ENCODE measurements at regions not wholly inside any gene's neighbourhood (a gene's known extent, or its start where the extent isn't known, plus 50 kb on each side); places are given as distances from the start of the nearest gene placed in this dataset.

- Histone ChIP-seq H2AFZ (ENCODE audit: low read length) (0 out of 2 replicates have a peak overlapping the region, but pooled peaks have one; percentile 49), H3K79me2 (ENCODE audit: control insufficient read depth in 1 of 2, insufficient read depth in 2 of 2, low read length in 2 of 2) (no peaks in the 10 kb centered on the region), H4K20me1 (replicated peaks in 1 of 2; ENCODE audit: control insufficient read depth in 1 of 2, insufficient read depth in 2 of 2, low read length in 2 of 2) (no peaks in the 10 kb centered on the region), H3K27ac (ENCODE audit: low read depth, low read length) (no peak overlapping the region), H3K4me2 (ENCODE audit: insufficient read depth in 1 of 2, low read depth in 2 of 2, low read length in 2 of 2) (no peak overlapping the region), H2BK12ac (ENCODE audit: low read depth, low read length) (no peak overlapping the region), H3K36me3 (ENCODE audit: control insufficient read depth in 2 of 4, insufficient read depth in 4 of 4, low read length in 3 of 4) (no peaks in the 10 kb centered on the region), H2BK5ac (ENCODE audit: low read depth, low read length) (no peak overlapping the region), H4K5ac (ENCODE audit: insufficient read length, low read depth, low read length) (no peak overlapping the region), H2BK15ac (ENCODE audit: low read length) (no peak overlapping the region), H2AK5ac (ENCODE audit: low read depth, low read length) (no peak overlapping the region), H3K9me3 (ENCODE audit: insufficient read depth in 2 of 2, low read depth in 1 of 2, low read length in 1 of 2) (no peaks in the 10 kb centered on the region), H3K4ac (replicated peaks; ENCODE audit: insufficient read length, low read depth, low read length) (no peak overlapping the region), H4K91ac (replicated peaks; ENCODE audit: insufficient read length, low read length) (no peak overlapping the region), H3K18ac (ENCODE audit: extremely low read depth, low read length) (no peak overlapping the region), H3K23me2 (ENCODE audit: low read depth, low read length) (no peaks in the 10 kb centered on the region; the same call in 1 of the 2 replicates), H4K8ac (ENCODE audit: extremely low read depth, insufficient read depth, low read length) (no peak overlapping the region), H3K27me3 (replicated peaks in 1 of 4; ENCODE audit: control insufficient read depth in 3 of 4, extremely low read depth in 1 of 4, insufficient read depth in 3 of 4, low read length in 3 of 4) (peaks cover 0 to 1% (median 0%) of the 10 kb centered on the region in 4 experiments; a peak in 1 of 7 replicates), H3K79me1 (ENCODE audit: low read depth, low read length) (no peaks in the 10 kb centered on the region), H3K4me1 (replicated peaks in 1 of 4; ENCODE audit: control insufficient read depth in 3 of 4, insufficient read depth in 4 of 4, low read length in 3 of 4) (peaks cover 0 to 5% (median 0%) of the 10 kb centered on the region in 4 experiments; a peak in 2 of 7 replicates), H3K56ac (replicated peaks; ENCODE audit: insufficient read length, low read depth, low read length) (no peak overlapping the region), H3K9ac (replicated peaks in 1 of 4; ENCODE audit: extremely low read depth in 1 of 4, low read depth in 3 of 4, low read length in 3 of 4) (no peak overlapping the region), H3K14ac (ENCODE audit: insufficient read length) (no peak overlapping the region), H2BK120ac (replicated peaks; ENCODE audit: low read depth, low read length) (no peak overlapping the region), H3K23ac (ENCODE audit: insufficient read length) (no peak overlapping the region), H3K4me3 (ENCODE audit: extremely low read depth in 1 of 4, insufficient read depth in 2 of 4, low read depth in 3 of 4, low read length in 4 of 4) (no peak overlapping the region), H2BK20ac (ENCODE audit: low read length) (no peak overlapping the region)
- POLR2A ChIA-PET (ENCODE audit: partially characterized antibody), result no interaction called here
- no peak for FAIRE-seq
- DNase-seq (ENCODE audit: low read depth in 1 of 2, low spot score in 2 of 2), result no peak
- TF ChIP-seq SIN3A (conservative IDR thresholded peaks at IDR 0.05 in 1 of 2, IDR thresholded peaks at IDR 0.05 in 1 of 2; ENCODE audit: low read depth in 1 of 2, low read length in 2 of 2) (no peak), HDAC6 (IDR thresholded peaks at IDR 0.05; ENCODE audit: low read depth, low read length) (no peak), YY1 (IDR thresholded peaks at IDR 0.05; ENCODE audit: low read depth, low read length) (no peak), CEBPB (IDR thresholded peaks at IDR 0.05; ENCODE audit: low read depth, low read length) (no peak), RNF2 (IDR thresholded peaks at IDR 0.05; ENCODE audit: borderline replicate concordance, low read depth, low read length, missing control alignments, poor library complexity, severe bottlenecking) (no peak), SP2 (IDR thresholded peaks at IDR 0.05; ENCODE audit: low read length) (no peak), RAD21 (IDR thresholded peaks at IDR 0.05 in 1 of 2, conservative IDR thresholded peaks at IDR 0.05 in 1 of 2; ENCODE audit: low read depth in 2 of 2, low read length in 2 of 2) (no peak), NANOG (IDR thresholded peaks at IDR 0.05; ENCODE audit: insufficient read depth, low read depth, low read length, poor library complexity, severe bottlenecking) (no peak), PHF8 (conservative IDR thresholded peaks at IDR 0.05; ENCODE audit: low read depth, low read length) (no peak), GABPA (IDR thresholded peaks at IDR 0.05; ENCODE audit: borderline replicate concordance, insufficient read depth, low read length) (no peak), SAP30 (IDR thresholded peaks at IDR 0.05; ENCODE audit: insufficient read depth, insufficient replicate concordance, low read length) (no peak), TBP (IDR thresholded peaks at IDR 0.05; ENCODE audit: low read depth, low read length) (no peak)
- CTCF ChIA-PET (ENCODE audit: partially characterized antibody), result interaction anchor here (0.6 kb wide), 1 partner anchor 10 kb away, joined by 3 read pairs; no protein-coding TSS in a partner anchor
- WGBS, 2 experiments (ENCODE audit: extremely low coverage in 1 of 2, insufficient coverage in 1 of 2, insufficient read length in 1 of 2, insufficient replicate concordance in 2 of 2, low coverage in 1 of 2, low lambda C conversion rate in 2 of 2, missing lambda C conversion rate in 1 of 2), result 88% methylated on average over 4 of the region's 4 CpGs; no CpG with 5 or more reads in 1 of the 2 experiments
Measured at GRCh38 chr5:89435347-89435746, 552.4 kb upstream of the MEF2C start.
